Mammary epithelial cell (primary cell): ENCODE measurements at regions not wholly inside any gene's neighbourhood (a gene's known extent, or its start where the extent isn't known, plus 50 kb on each side); places are given as distances from the start of the nearest gene placed in this dataset.

Source experiments
- EZH2 ChIP-seq: IDR thresholded peaks from 2 replicates; pipeline ENCODE4 v1.6.1; 2012; ENCODE audit warnings: low read length, inconsistent platforms, borderline replicate concordance
- TF ChIP-seq, protein P1 (sequence below), 2 donors: IDR thresholded peaks in 1 of 2; conservative IDR thresholded peaks in 1 of 2; 2 replicates each; pipeline ENCODE4 v1.5.1; 2011 to 2012; ENCODE audit warnings: inconsistent platforms in 2 of 2, low read length in 2 of 2, mild to moderate bottlenecking in 2 of 2, control low read depth in 1 of 2, low read depth in 1 of 2; ENCODE audit not compliant: insufficient read depth in 1 of 2; ENCODE audit errors: extremely low read depth in 1 of 2

DNA sequence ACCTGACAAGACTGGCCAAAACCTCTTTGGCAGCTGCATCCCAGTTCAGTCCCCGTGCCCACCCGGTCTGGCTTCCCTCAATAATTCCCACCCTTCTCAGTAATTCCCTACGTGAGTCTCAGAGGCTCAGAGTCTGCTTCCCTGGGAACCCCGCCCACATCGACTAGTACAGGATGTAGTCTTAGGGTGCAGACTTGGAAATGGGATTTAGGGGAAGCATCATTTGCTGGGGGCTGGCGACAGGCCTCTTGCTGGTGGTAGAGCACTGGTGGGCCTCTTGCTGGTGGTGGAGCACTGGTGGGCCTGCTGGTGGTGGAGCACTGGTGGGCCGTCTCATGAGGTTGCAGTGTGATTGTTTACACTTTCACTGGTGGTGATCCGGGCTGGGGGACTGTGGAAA is 199.5 kb upstream of the B3GAT1 start:
- TF ChIP-seq, protein P1, sequence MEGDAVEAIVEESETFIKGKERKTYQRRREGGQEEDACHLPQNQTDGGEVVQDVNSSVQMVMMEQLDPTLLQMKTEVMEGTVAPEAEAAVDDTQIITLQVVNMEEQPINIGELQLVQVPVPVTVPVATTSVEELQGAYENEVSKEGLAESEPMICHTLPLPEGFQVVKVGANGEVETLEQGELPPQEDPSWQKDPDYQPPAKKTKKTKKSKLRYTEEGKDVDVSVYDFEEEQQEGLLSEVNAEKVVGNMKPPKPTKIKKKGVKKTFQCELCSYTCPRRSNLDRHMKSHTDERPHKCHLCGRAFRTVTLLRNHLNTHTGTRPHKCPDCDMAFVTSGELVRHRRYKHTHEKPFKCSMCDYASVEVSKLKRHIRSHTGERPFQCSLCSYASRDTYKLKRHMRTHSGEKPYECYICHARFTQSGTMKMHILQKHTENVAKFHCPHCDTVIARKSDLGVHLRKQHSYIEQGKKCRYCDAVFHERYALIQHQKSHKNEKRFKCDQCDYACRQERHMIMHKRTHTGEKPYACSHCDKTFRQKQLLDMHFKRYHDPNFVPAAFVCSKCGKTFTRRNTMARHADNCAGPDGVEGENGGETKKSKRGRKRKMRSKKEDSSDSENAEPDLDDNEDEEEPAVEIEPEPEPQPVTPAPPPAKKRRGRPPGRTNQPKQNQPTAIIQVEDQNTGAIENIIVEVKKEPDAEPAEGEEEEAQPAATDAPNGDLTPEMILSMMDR (conservative IDR thresholded peaks at IDR 0.05 in 1 of 2, IDR thresholded peaks at IDR 0.05 in 1 of 2; ENCODE audit: extremely low read depth in 1 of 2, insufficient read depth in 1 of 2, low read depth in 1 of 2, low read length in 2 of 2): no peak
- TF ChIP-seq EZH2: no peak
